DOHH2 (cell line): ENCODE measurements at regions not wholly inside any gene's neighbourhood (a gene's known extent, or its start where the extent isn't known, plus 50 kb on each side); places are given as distances from the start of the nearest gene placed in this dataset.

Experiments
- H3F3A ChIP-seq: fragments of 200-600 bp; sonication (generic), shearing (Covaris generic); 2 replicates; pipeline ENCODE4 v1.6.0; 2016; ENCODE audit warnings: antibody characterized with exemption, mild to moderate bottlenecking; ENCODE audit not compliant: control insufficient read depth, insufficient read depth
- H3K27ac ChIP-seq: fragments of 200-600 bp; sonication (generic); 2 replicates; pipeline ENCODE4 v1.5.1; 2014; ENCODE audit warnings: low read depth, mild to moderate bottlenecking, low read length, moderate library complexity
- H3K27me3 ChIP-seq: fragments of 200-600 bp; sonication (generic); 2 replicates; pipeline ENCODE4 v1.6.1; 2014; ENCODE audit warnings: mild to moderate bottlenecking, low read length, mixed read lengths; ENCODE audit not compliant: control insufficient read depth
- H3K36me3 ChIP-seq: fragments of 200-600 bp; sonication (generic); 2 replicates; pipeline ENCODE4 v1.6.1; 2014; ENCODE audit warnings: mild to moderate bottlenecking, low read length, moderate library complexity, mixed read lengths; ENCODE audit not compliant: control insufficient read depth
- H3K4me1 ChIP-seq: fragments of 200-600 bp; sonication (generic); 2 replicates; pipeline ENCODE4 v1.6.1; 2014; ENCODE audit warnings: mild to moderate bottlenecking, low read length, mixed read lengths; ENCODE audit not compliant: control insufficient read depth
- H3K4me2 ChIP-seq: fragments of 200-600 bp; sonication (generic); 2 replicates; pipeline ENCODE4 v1.6.0; 2014; ENCODE audit warnings: mild to moderate bottlenecking, low read length, moderate library complexity
- H3K4me3 ChIP-seq: fragments of 200-600 bp; sonication (generic); 2 replicates; pipeline ENCODE4 v1.5.1; 2014; ENCODE audit warnings: mild to moderate bottlenecking, low read length, mixed read lengths
- H3K79me2 ChIP-seq: fragments of 200-600 bp; sonication (generic); 2 replicates; pipeline ENCODE4 v1.6.1; 2014; ENCODE audit warnings: mild to moderate bottlenecking, low read length, mixed read lengths; ENCODE audit not compliant: control insufficient read depth
- H3K9me2 ChIP-seq: fragments of 200-600 bp; sonication (generic); replicated peaks from 2 replicates; pipeline ENCODE4 v1.6.1; 2014; ENCODE audit warnings: mild to moderate bottlenecking, low read length, mixed read lengths; ENCODE audit not compliant: control insufficient read depth
- H3K9me3 ChIP-seq: fragments of 200-600 bp; sonication (generic); 2 replicates; pipeline ENCODE4 v1.6.1; 2014; ENCODE audit warnings: antibody characterized with exemption, low read length, mixed read lengths; ENCODE audit not compliant: control insufficient read depth, insufficient read depth
- H4K20me1 ChIP-seq: fragments of 200-600 bp; sonication (generic); 2 replicates; pipeline ENCODE4 v1.6.0; 2014; ENCODE audit warnings: low read depth, mild to moderate bottlenecking, antibody characterized with exemption, low read length, moderate library complexity; ENCODE audit not compliant: control insufficient read depth, insufficient read depth
- EZH2phosphoT487 ChIP-seq: fragments of 200-600 bp; sonication (generic); IDR thresholded peaks from 2 replicates; pipeline ENCODE4 v1.6.1; 2017; ENCODE audit warnings: borderline replicate concordance, mild to moderate bottlenecking, antibody characterized with exemption, low read length, moderate library complexity, mixed read lengths
- TF ChIP-seq, protein P1 (sequence below): fragments of 200-600 bp; sonication (generic); IDR thresholded peaks from one replicate; pipeline ENCODE4 v1.5.1; 2014; ENCODE audit warnings: antibody characterized with exemption, mild to moderate bottlenecking, low read depth, low read length; ENCODE audit not compliant: poor library complexity, severe bottlenecking

DNA sequence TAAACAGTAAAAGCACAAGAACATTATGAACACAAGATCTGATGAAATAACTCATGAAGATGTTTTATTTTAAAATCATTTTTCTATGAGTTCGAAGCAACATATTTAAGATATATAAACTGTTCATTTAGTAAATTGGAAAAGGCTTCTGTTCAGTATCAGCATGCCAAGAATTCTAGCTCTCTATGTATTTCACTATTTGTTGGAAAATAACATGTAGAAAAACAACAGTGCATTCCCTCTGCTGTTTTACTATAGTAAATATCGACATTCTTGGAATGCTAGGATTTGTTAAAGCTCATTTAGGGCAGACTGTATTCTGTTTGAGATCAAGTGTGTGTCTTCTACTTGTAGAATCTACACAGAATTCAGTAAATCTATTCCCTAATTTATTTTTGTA is 750.2 kb downstream of the CCDC85A start:
- H3K27me3 ChIP-seq: no peaks in the 10 kb centered on the region
- H3K9me2 ChIP-seq: no peaks in the 10 kb centered on the region
- H3K36me3 ChIP-seq: no peaks in the 10 kb centered on the region
- H3K79me2 ChIP-seq: no peaks in the 10 kb centered on the region
- no peak overlapping the region for H3K27ac ChIP-seq
- no peaks in the 10 kb centered on the region for H4K20me1 ChIP-seq
- TF ChIP-seq, protein P1, sequence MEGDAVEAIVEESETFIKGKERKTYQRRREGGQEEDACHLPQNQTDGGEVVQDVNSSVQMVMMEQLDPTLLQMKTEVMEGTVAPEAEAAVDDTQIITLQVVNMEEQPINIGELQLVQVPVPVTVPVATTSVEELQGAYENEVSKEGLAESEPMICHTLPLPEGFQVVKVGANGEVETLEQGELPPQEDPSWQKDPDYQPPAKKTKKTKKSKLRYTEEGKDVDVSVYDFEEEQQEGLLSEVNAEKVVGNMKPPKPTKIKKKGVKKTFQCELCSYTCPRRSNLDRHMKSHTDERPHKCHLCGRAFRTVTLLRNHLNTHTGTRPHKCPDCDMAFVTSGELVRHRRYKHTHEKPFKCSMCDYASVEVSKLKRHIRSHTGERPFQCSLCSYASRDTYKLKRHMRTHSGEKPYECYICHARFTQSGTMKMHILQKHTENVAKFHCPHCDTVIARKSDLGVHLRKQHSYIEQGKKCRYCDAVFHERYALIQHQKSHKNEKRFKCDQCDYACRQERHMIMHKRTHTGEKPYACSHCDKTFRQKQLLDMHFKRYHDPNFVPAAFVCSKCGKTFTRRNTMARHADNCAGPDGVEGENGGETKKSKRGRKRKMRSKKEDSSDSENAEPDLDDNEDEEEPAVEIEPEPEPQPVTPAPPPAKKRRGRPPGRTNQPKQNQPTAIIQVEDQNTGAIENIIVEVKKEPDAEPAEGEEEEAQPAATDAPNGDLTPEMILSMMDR: no peak
- no peak for TF ChIP-seq EZH2phosphoT487
- no peaks in the 10 kb centered on the region for H3K9me3 ChIP-seq
- H3F3A ChIP-seq: no peaks in the 10 kb centered on the region
- no peak overlapping the region for H3K4me2 ChIP-seq
- no peak overlapping the region for H3K4me3 ChIP-seq
- no peaks in the 10 kb centered on the region for H3K4me1 ChIP-seq

DNA sequence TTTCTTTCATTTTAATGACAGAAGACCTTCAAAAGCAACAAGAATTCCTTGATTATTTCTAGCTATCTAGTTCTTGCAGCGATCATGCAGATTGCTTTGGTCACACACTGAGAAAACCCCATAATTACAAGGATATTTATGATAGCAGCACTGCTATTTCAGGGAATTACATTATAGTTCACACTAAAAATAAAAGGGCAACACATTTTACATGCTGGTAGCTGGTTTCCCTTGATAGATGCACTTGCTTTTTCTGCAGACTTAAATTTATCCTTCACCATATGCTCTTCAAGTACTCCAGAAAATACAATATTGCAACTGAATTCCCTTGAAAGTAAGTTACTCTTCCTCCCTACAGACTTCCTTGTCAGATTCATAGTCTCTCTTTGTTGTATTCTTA is 751.1 kb downstream of the CCDC85A start:
- H3K36me3 ChIP-seq: no peaks in the 10 kb centered on the region
- no peaks in the 10 kb centered on the region for H3K79me2 ChIP-seq
- H3K9me2 ChIP-seq: no peaks in the 10 kb centered on the region
- TF ChIP-seq, protein P1: no peak
- no peak for TF ChIP-seq EZH2phosphoT487
- H3K27me3 ChIP-seq: no peaks in the 10 kb centered on the region
- no peak overlapping the region for H3K4me3 ChIP-seq
- H3K4me2 ChIP-seq: no peak overlapping the region
- H3K27ac ChIP-seq: no peak overlapping the region
- H4K20me1 ChIP-seq: no peaks in the 10 kb centered on the region
- no peaks in the 10 kb centered on the region for H3K4me1 ChIP-seq
- H3K9me3 ChIP-seq: no peaks in the 10 kb centered on the region
- H3F3A ChIP-seq: no peaks in the 10 kb centered on the region

DNA sequence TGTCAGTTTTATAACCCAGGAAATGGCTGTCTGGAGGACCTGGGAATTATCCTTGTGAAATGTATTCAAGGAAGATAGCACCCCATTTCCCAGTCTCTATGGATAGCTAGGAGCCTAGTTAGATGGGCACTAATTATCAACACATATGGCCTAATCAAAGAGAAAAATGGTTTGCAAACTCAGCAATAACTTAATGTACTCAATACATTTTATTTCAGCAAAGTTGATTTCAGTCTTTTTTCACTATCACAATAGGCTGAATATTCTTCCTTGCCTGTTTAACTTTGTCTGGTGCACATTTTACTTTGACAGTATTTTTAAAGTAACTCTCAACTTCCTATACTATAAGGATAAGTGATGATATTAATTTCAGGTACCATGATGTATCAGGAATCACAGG is 756.3 kb downstream of the CCDC85A start:
- Histone ChIP-seq H3K9me3 (no peaks in the 10 kb centered on the region), H3K4me1 (no peaks in the 10 kb centered on the region), H3K27me3 (no peaks in the 10 kb centered on the region), H3F3A (no peaks in the 10 kb centered on the region), H3K79me2 (no peaks in the 10 kb centered on the region), H4K20me1 (no peaks in the 10 kb centered on the region), H3K4me2 (no peak overlapping the region), H3K9me2 (no peaks in the 10 kb centered on the region), H3K4me3 (no peak overlapping the region), H3K36me3 (no peaks in the 10 kb centered on the region), H3K27ac (no peak overlapping the region)
- no peak for TF ChIP-seq EZH2phosphoT487
- TF ChIP-seq, protein P1: no peak

DNA sequence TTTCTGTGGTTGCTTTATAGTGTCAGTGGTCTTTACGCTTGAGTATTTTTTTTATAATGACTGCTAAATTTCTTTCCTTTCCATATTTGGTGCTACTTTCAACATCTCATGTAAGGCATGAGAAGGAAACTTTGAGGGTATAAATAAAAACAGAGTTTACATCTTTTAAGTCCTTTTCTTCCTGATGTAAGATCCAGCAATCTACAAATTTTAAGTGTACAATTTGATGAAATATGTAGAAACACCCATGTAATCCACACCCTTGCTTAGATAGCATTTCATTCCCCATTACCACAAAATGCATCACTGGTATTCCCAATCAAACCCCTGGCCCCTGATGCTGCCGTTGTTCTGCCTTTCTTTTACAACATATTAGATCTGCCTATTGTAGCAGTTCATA is 769.1 kb downstream of the CCDC85A start:
- Histone ChIP-seq H3K27ac (no peak overlapping the region), H3K9me3 (peaks cover 5% of the 10 kb centered on the region; the same call in 1 of the 2 replicates), H3K4me2 (no peak overlapping the region), H4K20me1 (no peaks in the 10 kb centered on the region), H3K4me1 (no peaks in the 10 kb centered on the region), H3K79me2 (no peaks in the 10 kb centered on the region), H3K9me2 (no peaks in the 10 kb centered on the region), H3K36me3 (no peaks in the 10 kb centered on the region), H3F3A (no peaks in the 10 kb centered on the region), H3K27me3 (no peaks in the 10 kb centered on the region), H3K4me3 (no peak overlapping the region)
- TF ChIP-seq, protein P1: no peak
- TF ChIP-seq EZH2phosphoT487: no peak
